HG02763 (cell line): ENCODE measurements at regions not wholly inside any gene's neighbourhood (a gene's known extent, or its start where the extent isn't known, plus 50 kb on each side); places are given as distances from the start of the nearest gene placed in this dataset.
"Not testable (repeated sequence)": the region's sequence is repeated elsewhere in the genome, so short reads cannot be mapped to it uniquely, and the experiment has no call there.

Source experiments
- ATAC-seq: cut with Tn5 transposase; IDR thresholded peaks from one replicate; pipeline ENCODE4 v1.9.1; 2021; ENCODE audit warnings: mild to moderate bottlenecking, moderate library complexity; ENCODE audit not compliant: unreplicated experiment

DNA sequence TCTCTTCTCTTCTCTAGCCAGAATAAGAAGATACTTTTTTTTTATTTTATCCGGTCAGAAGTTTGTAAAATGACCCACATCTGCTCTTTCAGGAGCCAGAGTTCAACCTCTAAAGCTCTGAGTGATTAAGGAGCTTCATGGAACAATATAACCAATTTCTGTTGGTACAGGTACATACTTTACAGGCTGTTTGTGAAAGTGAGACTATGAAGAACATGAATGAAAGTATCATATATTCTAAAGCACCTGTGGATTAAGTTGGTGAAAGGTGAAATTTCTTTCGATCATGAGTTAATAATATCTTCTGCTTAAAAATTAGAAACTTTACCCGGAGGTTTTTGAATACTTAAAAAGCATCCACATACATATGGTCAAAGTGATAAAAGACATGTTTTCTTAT lies 65.2 kb downstream of the DMRT2 start:
- ATAC-seq: no peak

DNA sequence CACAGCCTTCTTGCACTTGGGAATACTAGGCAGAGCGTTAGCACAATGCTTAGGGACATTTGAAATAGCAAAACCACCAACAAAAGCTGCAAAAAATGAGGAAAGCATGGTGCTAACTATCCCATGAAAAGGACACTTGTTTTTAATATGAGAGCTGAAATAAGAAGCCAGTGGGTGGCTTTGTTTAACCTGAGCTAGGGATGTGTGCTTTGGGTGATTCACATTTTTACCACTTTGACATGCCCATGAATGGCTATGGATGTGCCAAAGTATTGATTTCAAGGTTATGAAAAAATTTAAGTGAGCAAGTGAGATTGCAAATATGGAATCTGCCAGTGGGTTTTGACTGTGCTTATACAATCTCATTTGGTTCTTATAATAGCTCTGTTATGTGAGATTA lies 67.3 kb downstream of the DMRT2 start:
- ATAC-seq: no peak

DNA sequence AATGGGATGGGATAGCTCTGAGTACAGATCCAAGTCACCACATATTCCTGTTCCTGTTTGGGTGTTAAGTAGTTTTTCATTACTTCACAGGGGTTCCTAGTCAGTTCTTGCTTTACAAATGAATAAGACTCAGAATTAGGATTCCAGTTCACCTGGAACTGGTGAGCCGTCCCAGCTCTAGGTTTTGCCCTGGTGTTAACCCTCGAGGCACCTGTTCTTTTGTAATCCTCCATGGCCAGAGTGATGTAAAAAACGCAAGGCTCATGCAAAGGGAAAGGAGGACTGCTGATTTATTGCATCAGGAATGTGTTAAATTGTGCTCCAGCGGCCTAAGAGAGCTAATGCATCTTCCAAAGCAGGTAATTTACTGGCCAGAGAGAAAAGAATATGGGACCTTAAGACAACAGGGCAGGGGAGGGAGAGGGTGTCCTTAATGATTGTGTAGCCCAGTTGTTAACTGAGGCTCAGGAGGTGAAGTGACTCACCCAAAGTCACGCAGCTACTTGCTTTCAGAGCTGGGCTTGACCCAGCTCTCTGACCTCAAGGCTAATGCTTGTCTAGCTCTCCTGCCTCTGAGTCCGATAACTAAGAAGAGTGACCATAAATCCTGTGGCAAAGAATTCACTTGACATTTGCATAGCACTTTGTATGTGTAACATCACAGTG lies 70.5 kb downstream of the DMRT2 start:
- no peak for ATAC-seq

GRCh38 chr9:1125741-1126140 lies 75.6 kb downstream of the DMRT2 start:
- no peak for ATAC-seq

- no peak for ATAC-seq
These were observed 77.9 kb downstream of the DMRT2 start for GRCh38 chr9:1128046-1128445.

- ATAC-seq: no peak
These were observed 79.2 kb downstream of the DMRT2 start for GRCh38 chr9:1129382-1129781.

- no peak for ATAC-seq
These were observed 89.9 kb downstream of the DMRT2 start for GRCh38 chr9:1140057-1140456.

DNA sequence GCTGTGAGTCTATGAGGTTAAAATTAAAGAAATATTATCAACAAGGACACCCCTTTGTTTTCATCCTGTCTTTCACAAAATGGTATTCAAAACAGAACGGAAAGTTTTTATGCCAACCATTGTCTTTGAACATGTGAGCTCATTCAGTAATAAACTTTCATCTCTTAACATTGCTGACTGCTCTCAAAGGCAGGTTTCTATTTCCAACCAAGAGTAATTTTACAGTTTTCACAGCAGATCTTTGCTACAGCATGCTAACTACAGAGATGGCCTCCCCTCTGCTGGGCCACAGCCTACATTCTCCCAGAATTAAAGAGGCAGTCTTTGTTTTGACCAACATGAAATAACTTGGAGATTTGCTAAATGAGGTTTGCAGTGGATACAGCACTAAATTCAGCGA lies 101.5 kb downstream of the DMRT2 start:
- no peak for ATAC-seq

DNA sequence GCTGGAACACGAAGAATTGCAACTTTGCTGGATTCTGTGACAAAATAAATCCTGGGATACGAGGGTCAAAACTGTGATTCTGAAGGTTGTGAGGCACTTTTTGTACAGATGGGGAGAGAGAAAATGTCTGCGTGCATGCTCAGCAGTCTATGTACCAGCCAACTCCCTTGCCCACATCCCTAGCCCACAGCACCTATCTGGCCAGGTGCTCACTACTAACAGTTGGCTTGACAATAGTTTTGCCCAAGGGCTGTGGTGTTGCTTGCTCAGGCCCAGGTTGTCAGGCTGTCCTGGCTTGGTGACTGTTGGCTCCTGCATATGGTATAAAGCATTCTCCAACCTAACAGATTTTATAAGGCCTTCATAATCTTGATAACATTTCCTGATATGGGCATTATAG lies 102.0 kb downstream of the DMRT2 start:
- no peak for ATAC-seq

- no peak for ATAC-seq
These were observed 104.6 kb downstream of the DMRT2 start for GRCh38 chr9:1154739-1155138.

GRCh38 chr9:1155602-1156001 lies 105.4 kb downstream of the DMRT2 start:
- no peak for ATAC-seq

GRCh38 chr9:1156794-1157550 lies 106.8 kb downstream of the DMRT2 start:
- no peak for ATAC-seq

- ATAC-seq: no peak
These were observed 107.7 kb downstream of the DMRT2 start for GRCh38 chr9:1157836-1158235.

DNA sequence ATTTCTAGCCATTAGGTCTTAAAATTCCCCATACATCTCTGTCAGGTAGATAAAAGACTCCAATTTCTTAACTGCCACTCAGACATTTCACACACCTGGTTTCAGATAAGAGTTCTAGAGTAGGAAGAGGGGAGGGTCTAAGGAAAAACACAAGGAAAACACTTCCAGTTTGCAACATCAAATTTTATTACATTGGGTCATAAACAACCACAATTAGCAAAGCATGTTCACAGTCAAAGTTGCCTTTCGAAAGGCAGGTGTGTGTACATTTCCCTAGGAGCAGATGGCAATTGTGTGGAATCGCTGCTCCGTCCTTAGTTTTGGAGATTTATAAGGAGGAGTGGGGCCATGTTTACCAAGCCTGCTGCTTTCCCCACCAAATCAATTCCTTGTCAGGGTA lies 120.8 kb downstream of the DMRT2 start:
- ATAC-seq: no peak

- no peak for ATAC-seq
These were observed 121.4 kb downstream of the DMRT2 start for GRCh38 chr9:1171546-1171945.

- no peak for ATAC-seq
These were observed 123.1 kb downstream of the DMRT2 start for GRCh38 chr9:1173211-1173610.

- ATAC-seq: no peak
These were observed 123.8 kb downstream of the DMRT2 start for GRCh38 chr9:1173993-1174392.

- no peak for ATAC-seq
These were observed 129.2 kb downstream of the DMRT2 start for GRCh38 chr9:1179366-1179765.

DNA sequence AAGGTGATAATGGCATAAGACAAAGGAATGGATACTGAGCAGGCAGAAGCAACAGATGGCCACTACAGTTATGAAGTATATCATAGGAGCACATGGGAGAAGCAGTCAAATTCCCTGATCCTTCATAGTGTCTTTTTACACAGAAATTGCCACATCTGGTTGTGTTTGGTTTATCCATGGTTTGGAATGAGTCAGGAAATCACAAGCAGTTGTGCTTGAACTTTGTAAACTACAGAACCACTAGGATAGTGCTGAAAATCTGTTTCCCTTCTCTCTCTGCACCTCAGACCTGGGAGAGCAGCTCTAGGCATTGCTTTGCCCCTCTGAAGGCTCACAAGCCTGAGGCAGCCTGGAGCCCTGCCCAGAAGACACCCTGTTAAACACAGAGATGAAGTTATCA lies 134.0 kb downstream of the DMRT2 start:
- no peak for ATAC-seq

DNA sequence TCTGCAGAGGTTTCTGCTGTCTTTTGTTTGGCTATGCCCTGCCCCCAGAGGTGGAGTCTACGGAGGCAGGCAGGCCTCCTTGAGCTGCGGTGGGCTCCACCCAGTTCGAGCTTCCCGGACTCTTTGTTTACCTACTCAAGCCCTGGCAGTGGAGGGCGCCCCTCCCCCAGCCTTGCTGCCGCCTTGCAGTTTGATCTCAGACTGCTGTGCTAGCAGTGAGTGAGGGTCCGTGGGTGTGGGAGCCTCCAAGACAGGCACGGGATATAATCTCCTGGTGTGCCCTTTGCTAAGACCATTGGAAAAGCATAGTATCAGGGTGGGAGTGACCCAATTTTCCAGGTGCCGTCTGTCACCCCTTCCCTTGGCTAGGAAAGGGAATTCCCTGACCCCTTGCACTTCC lies 137.0 kb downstream of the DMRT2 start:
- not testable (repeated sequence) for ATAC-seq

DNA sequence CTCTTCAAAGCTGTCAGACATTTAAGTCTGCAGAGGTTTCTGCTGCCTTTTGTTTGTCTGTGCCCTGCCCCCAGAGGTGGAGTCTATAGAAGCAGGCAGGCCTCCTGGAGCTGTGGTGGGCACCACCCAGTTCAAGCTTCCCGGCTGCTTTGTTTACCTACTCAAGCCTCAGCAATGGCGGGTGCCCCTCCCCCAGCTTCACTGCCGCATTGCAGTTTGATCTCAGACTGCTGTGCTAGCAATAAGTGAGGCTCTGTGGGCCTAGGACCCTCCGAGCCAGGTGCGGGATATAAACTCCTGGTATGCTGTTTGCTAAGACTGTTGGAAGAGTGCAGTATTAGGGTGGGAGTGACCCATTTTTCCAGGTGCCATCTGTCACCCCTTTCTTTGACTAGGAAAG lies 145.5 kb downstream of the DMRT2 start:
- ATAC-seq: not testable (repeated sequence)

DNA sequence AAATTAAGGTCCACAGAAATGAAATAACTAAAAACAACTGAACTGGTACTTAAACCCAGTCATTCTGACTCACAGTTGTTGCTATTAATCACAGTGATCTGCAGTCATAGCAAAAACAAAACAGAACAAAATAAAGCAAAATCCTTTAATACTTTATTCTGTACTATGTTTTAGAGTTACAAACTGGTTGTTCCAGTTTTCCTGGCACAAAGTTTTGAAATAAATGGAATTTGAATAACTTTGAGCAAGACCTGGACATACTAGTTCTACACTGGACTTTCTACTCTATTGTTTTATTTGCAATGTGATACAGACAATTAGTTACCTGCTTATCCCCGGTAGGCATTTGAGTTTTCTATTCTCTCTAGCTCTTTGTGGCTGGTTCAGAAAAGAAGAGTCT lies 147.9 kb downstream of the DMRT2 start:
- ATAC-seq: no peak

DNA sequence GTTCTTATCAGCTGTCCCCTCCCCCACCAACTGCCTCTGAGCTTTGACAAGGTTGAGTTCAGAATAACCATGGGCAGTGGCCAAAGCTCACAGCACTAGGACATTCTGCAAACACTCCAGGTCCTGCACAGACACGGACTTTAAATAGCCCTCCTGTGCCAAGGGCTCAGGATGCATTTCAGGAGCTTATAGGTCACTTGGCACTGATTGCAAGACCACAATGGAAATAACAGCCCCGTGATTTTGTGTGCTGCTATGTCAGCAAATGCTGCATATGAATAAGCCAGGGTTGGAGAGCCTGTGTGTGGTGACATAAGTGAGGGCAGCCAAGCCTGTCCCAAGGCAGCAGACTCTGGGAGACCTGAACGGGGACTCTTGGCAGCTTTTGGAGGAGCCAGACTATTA lies 150.7 kb downstream of the DMRT2 start:
- no peak for ATAC-seq
